HepG2 (cell line): ENCODE measurements at regions not wholly inside any gene's neighbourhood (a gene's known extent, or its start where the extent isn't known, plus 50 kb on each side); places are given as distances from the start of the nearest gene placed in this dataset.

ENCODE experiments used
- ATAC-seq: fragments of 200-7000 bp; cut with Tn5 transposase; 3 replicates; pipeline ENCODE4 v1.9.1; 2020; ENCODE audit warnings: mild to moderate bottlenecking, moderate library complexity
- BruUV-seq: library from RNA; stranded (reverse); fragments of 400-500 nt; replicated peaks from 2 replicates; lab custom pipeline; 2021; lab: Mats Ljungman, UMichigan
- CTCF ChIA-PET: fragments of 300-600 bp; formaldehyde crosslinking; extraction: SDS; loops from one replicate; lab custom pipeline; 2021; ENCODE audit warnings: low total read pairs, inconsistent platforms, low intra/inter-chr PET ratio; lab: Yijun Ruan, JAX
- POLR2A ChIA-PET: fragments of 350-600 bp; sonication (Branson Sonifier 250); formaldehyde crosslinking; loops from one replicate; lab custom pipeline; 2020; ENCODE audit warnings: antibody characterized with exemption, inconsistent platforms; lab: Yijun Ruan, JAX
- DNase-seq: peaks from one replicate; pipeline ENCODE4 v3.0.0-alpha.2; 2015; ENCODE audit warnings: low spot score
- FAIRE-seq: peaks from 3 replicates; lab custom pipeline; 2011; peaks lifted over from hg19 to GRCh38; lab: Jason Lieb, UNC
- H2AFZ ChIP-seq: one replicate; pipeline ENCODE4 v1.6.1; 2011; ENCODE audit warnings: low read length, inconsistent platforms
- H3K27ac ChIP-seq: fragments of 300-600 bp; 3 replicates; pipeline ENCODE4 v1.8.0; 2011; ENCODE audit warnings: mixed run types, mild to moderate bottlenecking, mixed read lengths, low read length, inconsistent platforms; ENCODE audit not compliant: insufficient read depth; ENCODE audit errors: extremely low read length
- H3K27me3 ChIP-seq, 2 experiments: fragments of 200-600 bp in 1 of 2; 2 replicates in 1 of 2; 3 replicates in 1 of 2; pipeline versions ENCODE4 v1.6.0 to v1.8.0; 2011; ENCODE audit warnings: low read length in 2 of 2, mild to moderate bottlenecking in 2 of 2, moderate library complexity in 2 of 2, inconsistent platforms in 1 of 2; ENCODE audit not compliant: insufficient read depth in 2 of 2, control insufficient read depth in 1 of 2
- H3K36me3 ChIP-seq, 2 experiments: fragments of 200-600 bp in 1 of 2; replicated peaks in 1 of 2; 2 replicates in 1 of 2; 3 replicates in 1 of 2; pipeline versions ENCODE4 v1.5.1 to v1.8.0; 2011; ENCODE audit warnings: low read length in 2 of 2, inconsistent platforms in 1 of 2; ENCODE audit not compliant: insufficient read depth in 2 of 2, control insufficient read depth in 1 of 2
- H3K4me1 ChIP-seq: 2 replicates; pipeline ENCODE4 v1.5.1; 2012; ENCODE audit warnings: low read length, inconsistent platforms; ENCODE audit not compliant: insufficient read depth
- H3K4me2 ChIP-seq: 2 replicates; pipeline ENCODE4 v1.6.0; 2011; ENCODE audit warnings: low read depth, low read length, inconsistent platforms
- H3K4me3 ChIP-seq, 3 experiments: fragments of 200-600 bp in 1 of 3; sonication (generic), shearing (Covaris generic) in 1 of 3; replicated peaks in 1 of 3; 2 replicates each; pipeline ENCODE4 v1.5.1; 2011 to 2016; ENCODE audit warnings: low read length in 3 of 3, inconsistent platforms in 2 of 3, low read depth in 2 of 3, mild to moderate bottlenecking in 2 of 3, control low read depth in 1 of 3, mixed read lengths in 1 of 3; ENCODE audit not compliant: insufficient read depth in 1 of 3
- H3K79me2 ChIP-seq: one replicate; pipeline ENCODE4 v1.6.1; 2011; ENCODE audit warnings: low read length, inconsistent platforms; ENCODE audit not compliant: insufficient read depth
- H3K9ac ChIP-seq: 2 replicates; pipeline ENCODE4 v1.6.0; 2011; ENCODE audit warnings: mild to moderate bottlenecking, low read depth, low read length, inconsistent platforms; ENCODE audit not compliant: insufficient read depth
- H3K9me3 ChIP-seq: 2 replicates; pipeline ENCODE4 v1.5.1; 2012; ENCODE audit warnings: mild to moderate bottlenecking, low read length
- H4K20me1 ChIP-seq: 2 replicates; pipeline ENCODE4 v1.6.0; 2011; ENCODE audit warnings: inconsistent platforms, mild to moderate bottlenecking, low read length, moderate library complexity; ENCODE audit not compliant: insufficient read depth
- CREM ChIP-seq, 2 experiments: sonication (generic) in 1 of 2; formaldehyde crosslinking in 1 of 2; IDR thresholded peaks; 2 replicates each; pipeline versions ENCODE4 v1.4.0 to v1.6.1; 2016 to 2020; ENCODE audit warnings: antibody characterized with exemption in 1 of 2, mild to moderate bottlenecking in 1 of 2, missing genetic modification reagents in 1 of 2
- KMT2B ChIP-seq: IDR thresholded peaks from 2 replicates; pipeline ENCODE4 v1.6.1; 2016; ENCODE audit warnings: missing genetic modification reagents, missing compliant biosample characterization
- NFKBIZ ChIP-seq: IDR thresholded peaks from 2 replicates; pipeline ENCODE4 v1.6.1; 2018; ENCODE audit warnings: missing genetic modification reagents, missing compliant biosample characterization
- NRL ChIP-seq: sonication (generic); formaldehyde crosslinking; IDR thresholded peaks from 2 replicates; pipeline ENCODE4 v1.5.0; 2020; ENCODE audit warnings: missing genetic modification reagents, mild to moderate bottlenecking, moderate library complexity, borderline replicate concordance
- PAX8 ChIP-seq: sonication (generic); formaldehyde crosslinking; IDR thresholded peaks from 2 replicates; pipeline ENCODE4 v1.8.0; 2022; ENCODE audit warnings: mild to moderate bottlenecking, missing genetic modification reagents, borderline replicate concordance
- PCBP1 ChIP-seq: fragments of 200-400 bp; formaldehyde crosslinking; IDR thresholded peaks from 2 replicates; pipeline ENCODE4 v1.6.1; 2017; ENCODE audit warnings: mild to moderate bottlenecking, low read depth, low read length, borderline replicate concordance
- ZNF12 ChIP-seq: sonication (generic); formaldehyde crosslinking; IDR thresholded peaks from 2 replicates; pipeline ENCODE4 v1.5.0; 2020; ENCODE audit warnings: missing genetic modification reagents
- ZNF282 ChIP-seq: fragments of 450-650 bp; IDR thresholded peaks from 2 replicates; pipeline ENCODE4 v1.6.1; 2018; ENCODE audit not compliant: partially characterized antibody
- ZSCAN29 ChIP-seq: sonication (generic); formaldehyde crosslinking; conservative IDR thresholded peaks from 2 replicates; pipeline ENCODE4 v1.4.0; 2020; ENCODE audit warnings: mild to moderate bottlenecking, missing genetic modification reagents
- WGBS: methylation state at CpG from one replicate; pipeline ENCODE4 v1.1.6; 2017; ENCODE audit warnings: low lambda C conversion rate; 5-methylcytosine and 5-hydroxymethylcytosine counted together
- in situ Hi-C: cut with HindIII; loops from 2 replicates; pipeline ENCODE4 v1.10.0; 2017; ENCODE audit warnings: low pct_unique_long_range_greater_than_20kb; ENCODE audit not compliant: extremely low pct_ligation_motif_present
- intact Hi-C: fragments of 100-400 bp; cut with micrococcal nuclease; formaldehyde crosslinking; loops from one replicate; pipeline ENCODE4 v1.10.0; 2022; ENCODE audit not compliant: unreplicated experiment
- TF ChIP-seq, protein P1 (sequence below): sonication (generic); formaldehyde crosslinking; IDR thresholded peaks from 2 replicates; pipeline ENCODE4 v1.8.0; 2022; ENCODE audit warnings: mild to moderate bottlenecking, missing genetic modification reagents, borderline replicate concordance
- TF ChIP-seq, protein P2 (sequence below): IDR thresholded peaks from 2 replicates; pipeline ENCODE4 v1.6.1; 2012; ENCODE audit warnings: low read length, improper control_type of control experiment

DNA sequence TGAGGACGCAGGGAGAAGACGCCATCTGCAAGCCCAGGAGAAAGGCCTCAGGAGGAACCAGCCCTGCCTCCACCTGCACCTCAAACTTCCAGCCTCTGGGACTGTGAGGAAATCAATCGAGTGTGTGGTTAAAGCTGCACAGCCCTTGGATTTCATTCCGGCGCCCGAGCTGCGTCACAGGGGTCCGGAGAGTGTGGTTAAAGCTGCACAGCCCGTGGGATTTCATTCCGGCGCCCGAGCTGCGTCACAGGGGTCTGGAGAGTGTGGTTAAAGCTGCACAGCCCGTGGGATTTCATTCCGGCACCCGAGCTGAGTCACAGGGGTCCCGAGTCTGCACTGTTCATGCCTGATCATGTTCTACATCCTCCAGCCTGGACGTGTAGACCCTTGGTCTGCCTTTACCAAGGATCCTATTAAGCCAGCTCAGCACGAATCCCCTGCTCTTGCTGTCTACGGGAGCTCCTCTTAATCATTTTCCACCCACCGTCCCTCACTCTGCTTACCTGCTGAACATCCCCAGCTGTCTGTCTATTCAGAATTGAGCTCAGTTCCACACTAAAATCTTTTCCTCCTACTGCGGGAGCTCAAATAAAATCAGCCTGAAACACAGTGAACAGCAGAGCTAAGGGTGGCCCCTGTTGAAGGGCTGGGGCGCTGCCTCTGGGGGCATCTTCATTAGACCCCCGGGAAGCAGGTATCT lies 73.0 kb upstream of the OLFM1 start (continued):
- TF ChIP-seq KMT2B, result no peak

DNA sequence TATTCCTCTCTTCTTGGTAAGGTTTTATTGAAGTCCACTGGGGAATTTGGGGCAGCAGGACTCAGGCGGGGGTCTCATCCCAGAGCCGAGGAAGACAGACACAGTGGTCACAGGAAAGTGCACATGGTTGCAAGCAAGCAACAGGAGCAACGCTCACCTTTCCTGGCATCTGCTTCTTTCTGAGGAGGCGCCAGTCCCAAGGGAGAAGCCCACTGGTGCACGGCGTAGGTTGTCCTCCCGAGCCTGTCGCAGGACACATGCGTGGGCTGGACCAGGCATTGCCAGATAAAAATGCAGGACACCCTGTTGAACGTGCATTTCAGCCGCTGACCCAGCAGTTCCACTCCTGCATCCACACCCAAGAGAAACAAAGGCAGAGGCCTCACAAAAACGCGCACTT lies 72.4 kb upstream of the OLFM1 start:
- TF ChIP-seq ZNF12 (CRISPR knock-in tag), result no peak
- TF ChIP-seq NRL (CRISPR knock-in tag), result no peak
- no peak for TF ChIP-seq PAX8 (CRISPR knock-in tag)
- no peak for TF ChIP-seq CREM (IDR thresholded peaks at IDR 0.05)
- TF ChIP-seq CREM (CRISPR knock-in tag; IDR thresholded peaks at IDR 0.05), result no peak
- TF ChIP-seq ZNF282, result no peak
- TF ChIP-seq ZSCAN29 (CRISPR knock-in tag), result no peak
- no peak for TF ChIP-seq NFKBIZ (CRISPR knock-in tag)
- TF ChIP-seq, protein P1, sequence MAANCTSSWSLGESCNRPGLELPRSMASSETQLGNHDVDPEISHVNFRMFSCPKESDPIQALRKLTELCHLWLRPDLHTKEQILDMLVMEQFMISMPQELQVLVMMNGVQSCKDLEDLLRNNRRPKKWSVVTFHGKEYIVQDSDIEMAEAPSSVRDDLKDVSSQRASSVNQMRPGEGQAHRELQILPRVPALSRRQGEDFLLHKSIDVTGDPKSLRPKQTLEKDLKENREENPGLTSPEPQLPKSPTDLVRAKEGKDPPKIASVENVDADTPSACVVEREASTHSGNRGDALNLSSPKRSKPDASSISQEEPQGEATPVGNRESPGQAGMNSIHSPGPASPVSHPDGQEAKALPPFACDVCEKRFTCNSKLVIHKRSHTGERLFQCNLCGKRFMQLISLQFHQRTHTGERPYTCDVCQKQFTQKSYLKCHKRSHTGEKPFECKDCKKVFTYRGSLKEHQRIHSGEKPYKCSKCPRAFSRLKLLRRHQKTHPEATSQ (CRISPR knock-in tag), result no peak
- TF ChIP-seq, protein P2, sequence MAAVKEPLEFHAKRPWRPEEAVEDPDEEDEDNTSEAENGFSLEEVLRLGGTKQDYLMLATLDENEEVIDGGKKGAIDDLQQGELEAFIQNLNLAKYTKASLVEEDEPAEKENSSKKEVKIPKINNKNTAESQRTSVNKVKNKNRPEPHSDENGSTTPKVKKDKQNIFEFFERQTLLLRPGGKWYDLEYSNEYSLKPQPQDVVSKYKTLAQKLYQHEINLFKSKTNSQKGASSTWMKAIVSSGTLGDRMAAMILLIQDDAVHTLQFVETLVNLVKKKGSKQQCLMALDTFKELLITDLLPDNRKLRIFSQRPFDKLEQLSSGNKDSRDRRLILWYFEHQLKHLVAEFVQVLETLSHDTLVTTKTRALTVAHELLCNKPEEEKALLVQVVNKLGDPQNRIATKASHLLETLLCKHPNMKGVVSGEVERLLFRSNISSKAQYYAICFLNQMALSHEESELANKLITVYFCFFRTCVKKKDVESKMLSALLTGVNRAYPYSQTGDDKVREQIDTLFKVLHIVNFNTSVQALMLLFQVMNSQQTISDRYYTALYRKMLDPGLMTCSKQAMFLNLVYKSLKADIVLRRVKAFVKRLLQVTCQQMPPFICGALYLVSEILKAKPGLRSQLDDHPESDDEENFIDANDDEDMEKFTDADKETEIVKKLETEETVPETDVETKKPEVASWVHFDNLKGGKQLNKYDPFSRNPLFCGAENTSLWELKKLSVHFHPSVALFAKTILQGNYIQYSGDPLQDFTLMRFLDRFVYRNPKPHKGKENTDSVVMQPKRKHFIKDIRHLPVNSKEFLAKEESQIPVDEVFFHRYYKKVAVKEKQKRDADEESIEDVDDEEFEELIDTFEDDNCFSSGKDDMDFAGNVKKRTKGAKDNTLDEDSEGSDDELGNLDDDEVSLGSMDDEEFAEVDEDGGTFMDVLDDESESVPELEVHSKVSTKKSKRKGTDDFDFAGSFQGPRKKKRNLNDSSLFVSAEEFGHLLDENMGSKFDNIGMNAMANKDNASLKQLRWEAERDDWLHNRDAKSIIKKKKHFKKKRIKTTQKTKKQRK, result no peak
- no peak for TF ChIP-seq PCBP1
- intact Hi-C loops, result no loop called here
- H3K36me3 ChIP-seq, result no peaks in the 10 kb centered on the region
- WGBS, result 0% methylated on average over 8 of the region's 13 CpGs
- no peak overlapping the region for H3K4me3 ChIP-seq
- no peaks in the 10 kb centered on the region for H3K9me3 ChIP-seq
- ChIA-PET CTCF (no interaction called here), POLR2A (no interaction called here)
- DNase-seq, result no peak
- no peaks in the 10 kb centered on the region for H4K20me1 ChIP-seq
- no peak for FAIRE-seq
- in situ Hi-C loops, result no loop called here
- no peaks in the 10 kb centered on the region for H3K79me2 ChIP-seq
- H3K4me2 ChIP-seq, result no peak overlapping the region
- no TSS peak for BruUV-seq
- H3K9ac ChIP-seq, result no peak overlapping the region
- no peak overlapping the region for H3K27ac ChIP-seq
- peaks cover 7 to 48% of the 10 kb centered on the region in 2 experiments; a peak in 3 of 5 replicates for H3K27me3 ChIP-seq
- ATAC-seq, result no peak
- H2AFZ ChIP-seq, result no peak overlapping the region
- H3K4me1 ChIP-seq, result no peaks in the 10 kb centered on the region
